ENCODE measurements at regions not wholly inside any gene's neighbourhood (a gene's known extent, or its start where the extent isn't known, plus 50 kb on each side); places are given as distances from the start of the nearest gene placed in this dataset.

- H3K36me3 ChIP-seq (ENCODE audit: control insufficient read depth in 2 of 2, insufficient read depth in 2 of 2, low read length in 1 of 2), result no peaks in the 10 kb centered on the region
- FAIRE-seq (no peak), DNase-seq (ENCODE audit: low read depth, low spot score) (no peak), ATAC-seq (no peak)
- no peaks in the 10 kb centered on the region; a peak in 1 of 4 replicates for H3K27me3 ChIP-seq (replicated peaks in 1 of 2; ENCODE audit: control insufficient read depth in 2 of 2, insufficient read depth in 2 of 2, low read length in 1 of 2)
- no peak overlapping the region for H3K4me3 ChIP-seq
- RAD21 ChIA-PET (ENCODE audit: unreplicated experiment), result no interaction called here
- CTCF ChIA-PET, result no interaction called here
- SMC1A ChIA-PET (ENCODE audit: uncharacterized antibody, unreplicated experiment), result no interaction called here
- no peaks in the 10 kb centered on the region for H3K79me2 ChIP-seq (ENCODE audit: control insufficient read depth, insufficient read depth, low read length)
- no peak overlapping the region for H3K4me2 ChIP-seq (ENCODE audit: control insufficient read depth, insufficient read depth)
- H3K9ac ChIP-seq (ENCODE audit: control insufficient read depth, insufficient read depth, low read length), result no peak overlapping the region
- in situ Hi-C loops (cut with MboI), result no loop called here
- intact Hi-C loops (cut with micrococcal nuclease; ENCODE audit: unreplicated experiment), result no loop called here
- no peak for TF ChIP-seq TCF12 (IDR thresholded peaks at IDR 0.05; ENCODE audit: low read depth, low read length)
- TF ChIP-seq POLR2AphosphoS5 (IDR thresholded peaks at IDR 0.05; ENCODE audit: low read length), result no peak
- TF ChIP-seq IKZF2 (IDR thresholded peaks at IDR 0.05), result no peak
- no peak for TF ChIP-seq RUNX3 (IDR thresholded peaks at IDR 0.05; ENCODE audit: low read length)
- TF ChIP-seq PBX3 (IDR thresholded peaks at IDR 0.05; ENCODE audit: insufficient replicate concordance, low read depth, low read length), result no peak
- no peak for TF ChIP-seq NR2F1 (conservative IDR thresholded peaks at IDR 0.05)
- TF ChIP-seq, protein P1, sequence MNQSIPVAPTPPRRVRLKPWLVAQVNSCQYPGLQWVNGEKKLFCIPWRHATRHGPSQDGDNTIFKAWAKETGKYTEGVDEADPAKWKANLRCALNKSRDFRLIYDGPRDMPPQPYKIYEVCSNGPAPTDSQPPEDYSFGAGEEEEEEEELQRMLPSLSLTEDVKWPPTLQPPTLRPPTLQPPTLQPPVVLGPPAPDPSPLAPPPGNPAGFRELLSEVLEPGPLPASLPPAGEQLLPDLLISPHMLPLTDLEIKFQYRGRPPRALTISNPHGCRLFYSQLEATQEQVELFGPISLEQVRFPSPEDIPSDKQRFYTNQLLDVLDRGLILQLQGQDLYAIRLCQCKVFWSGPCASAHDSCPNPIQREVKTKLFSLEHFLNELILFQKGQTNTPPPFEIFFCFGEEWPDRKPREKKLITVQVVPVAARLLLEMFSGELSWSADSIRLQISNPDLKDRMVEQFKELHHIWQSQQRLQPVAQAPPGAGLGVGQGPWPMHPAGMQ (IDR thresholded peaks at IDR 0.05; ENCODE audit: borderline replicate concordance), result no peak
- no peak for TF ChIP-seq HCFC1 (IDR thresholded peaks at IDR 0.05; ENCODE audit: low read length)
- TF ChIP-seq, protein P2, sequence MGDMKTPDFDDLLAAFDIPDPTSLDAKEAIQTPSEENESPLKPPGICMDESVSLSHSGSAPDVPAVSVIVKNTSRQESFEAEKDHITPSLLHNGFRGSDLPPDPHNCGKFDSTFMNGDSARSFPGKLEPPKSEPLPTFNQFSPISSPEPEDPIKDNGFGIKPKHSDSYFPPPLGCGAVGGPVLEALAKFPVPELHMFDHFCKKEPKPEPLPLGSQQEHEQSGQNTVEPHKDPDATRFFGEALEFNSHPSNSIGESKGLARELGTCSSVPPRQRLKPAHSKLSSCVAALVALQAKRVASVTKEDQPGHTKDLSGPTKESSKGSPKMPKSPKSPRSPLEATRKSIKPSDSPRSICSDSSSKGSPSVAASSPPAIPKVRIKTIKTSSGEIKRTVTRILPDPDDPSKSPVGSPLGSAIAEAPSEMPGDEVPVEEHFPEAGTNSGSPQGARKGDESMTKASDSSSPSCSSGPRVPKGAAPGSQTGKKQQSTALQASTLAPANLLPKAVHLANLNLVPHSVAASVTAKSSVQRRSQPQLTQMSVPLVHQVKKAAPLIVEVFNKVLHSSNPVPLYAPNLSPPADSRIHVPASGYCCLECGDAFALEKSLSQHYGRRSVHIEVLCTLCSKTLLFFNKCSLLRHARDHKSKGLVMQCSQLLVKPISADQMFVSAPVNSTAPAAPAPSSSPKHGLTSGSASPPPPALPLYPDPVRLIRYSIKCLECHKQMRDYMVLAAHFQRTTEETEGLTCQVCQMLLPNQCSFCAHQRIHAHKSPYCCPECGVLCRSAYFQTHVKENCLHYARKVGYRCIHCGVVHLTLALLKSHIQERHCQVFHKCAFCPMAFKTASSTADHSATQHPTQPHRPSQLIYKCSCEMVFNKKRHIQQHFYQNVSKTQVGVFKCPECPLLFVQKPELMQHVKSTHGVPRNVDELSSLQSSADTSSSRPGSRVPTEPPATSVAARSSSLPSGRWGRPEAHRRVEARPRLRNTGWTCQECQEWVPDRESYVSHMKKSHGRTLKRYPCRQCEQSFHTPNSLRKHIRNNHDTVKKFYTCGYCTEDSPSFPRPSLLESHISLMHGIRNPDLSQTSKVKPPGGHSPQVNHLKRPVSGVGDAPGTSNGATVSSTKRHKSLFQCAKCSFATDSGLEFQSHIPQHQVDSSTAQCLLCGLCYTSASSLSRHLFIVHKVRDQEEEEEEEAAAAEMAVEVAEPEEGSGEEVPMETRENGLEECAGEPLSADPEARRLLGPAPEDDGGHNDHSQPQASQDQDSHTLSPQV (IDR thresholded peaks at IDR 0.05), result no peak
- no peak for TF ChIP-seq BCL3 (IDR thresholded peaks at IDR 0.05; ENCODE audit: borderline replicate concordance, insufficient read depth, low read depth, low read length, poor library complexity, severe bottlenecking)
- H3K4me1 ChIP-seq (ENCODE audit: control insufficient read depth, insufficient read depth, low read length), result no peaks in the 10 kb centered on the region
- no peak overlapping the region for H3K27ac ChIP-seq (ENCODE audit: control insufficient read depth, insufficient read depth)
- H3K9me3 ChIP-seq (replicated peaks; ENCODE audit: control insufficient read depth, insufficient read depth, low read length), result no peaks in the 10 kb centered on the region
- no peak overlapping the region for H2AFZ ChIP-seq (ENCODE audit: control insufficient read depth, low read depth, low read length)
- H4K20me1 ChIP-seq (ENCODE audit: control insufficient read depth, insufficient read depth), result no peaks in the 10 kb centered on the region
- no TSS peak for BruUV-seq (replicated peaks)
- WGBS (ENCODE audit: insufficient coverage, insufficient replicate concordance, low lambda C conversion rate, missing lambda C conversion rate), result 12% methylated on average over 6 of the region's 6 CpGs
- POLR2A ChIA-PET, result no interaction called here
These were observed 109.2 kb upstream of the WWC1 start for GRCh38 chr5:168182269-168182668.

Measured in GM12878 (cell line).